AG04449 (cell line): ENCODE measurements at regions not wholly inside any gene's neighbourhood (a gene's known extent, or its start where the extent isn't known, plus 50 kb on each side); places are given as distances from the start of the nearest gene placed in this dataset.

Experiments
- CTCF ChIA-PET: fragments of 350-600 bp; formaldehyde crosslinking; extraction: SDS; loops from one replicate; lab custom pipeline; 2021; ENCODE audit warnings: antibody characterized with exemption; lab: Yijun Ruan, JAX
- POLR2A ChIA-PET: fragments of 400-600, 350-600 bp; formaldehyde crosslinking; extraction: SDS; loops from one replicate; lab custom pipeline; 2020; ENCODE audit warnings: antibody characterized with exemption, inconsistent platforms; lab: Yijun Ruan, JAX
- DNase-seq: peaks from one replicate; pipeline ENCODE4 v3.0.0-alpha.2; 2010; ENCODE audit warnings: low read depth, low spot score
- H3K4me3 ChIP-seq: 2 replicates; pipeline ENCODE4 v1.5.1; 2011; ENCODE audit warnings: low read depth, mild to moderate bottlenecking, control low read depth, low read length
- CTCF ChIP-seq: IDR thresholded peaks from one replicate; pipeline ENCODE4 v1.5.1; 2011; ENCODE audit warnings: mild to moderate bottlenecking, moderate library complexity, low read length, control low read depth, inconsistent platforms; ENCODE audit not compliant: insufficient read depth; ENCODE audit errors: missing control alignments

GRCh38 chr3:135382188-135382587 is 583.3 kb upstream of the PPP2R3A start:
- POLR2A ChIA-PET = no interaction called here
- CTCF ChIA-PET = no interaction called here
- no peak overlapping the region for H3K4me3 ChIP-seq
- no peak for TF ChIP-seq CTCF
- no peak for DNase-seq

DNA sequence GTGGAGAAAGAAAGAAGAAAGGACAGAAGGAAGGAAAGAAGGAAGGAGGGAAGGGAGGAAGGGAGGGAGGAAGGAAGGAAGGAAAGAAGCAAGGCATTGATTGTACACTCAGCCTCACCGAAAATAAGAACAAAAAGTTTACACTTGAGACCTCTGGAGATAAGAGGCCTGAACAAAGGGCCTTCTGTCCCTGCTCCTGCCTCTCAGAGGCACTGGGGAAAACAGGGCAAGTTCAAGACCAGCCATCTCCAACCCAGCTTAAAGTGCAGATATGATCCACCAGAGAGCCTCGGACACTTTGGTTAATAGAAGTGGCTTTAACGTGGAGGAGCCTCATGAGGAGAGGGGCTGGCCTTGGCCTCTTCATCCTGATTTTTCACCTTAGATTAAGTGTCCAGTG is 582.9 kb upstream of the PPP2R3A start:
- DNase-seq = no peak
- CTCF ChIA-PET = no interaction called here
- TF ChIP-seq CTCF = no peak
- POLR2A ChIA-PET = no interaction called here
- no peak overlapping the region for H3K4me3 ChIP-seq

GRCh38 chr3:135383301-135383700 is 582.2 kb upstream of the PPP2R3A start:
- H3K4me3 ChIP-seq = no peak overlapping the region
- ChIA-PET POLR2A (no interaction called here), CTCF (no interaction called here)
- DNase-seq = no peak
- TF ChIP-seq CTCF = no peak

DNA sequence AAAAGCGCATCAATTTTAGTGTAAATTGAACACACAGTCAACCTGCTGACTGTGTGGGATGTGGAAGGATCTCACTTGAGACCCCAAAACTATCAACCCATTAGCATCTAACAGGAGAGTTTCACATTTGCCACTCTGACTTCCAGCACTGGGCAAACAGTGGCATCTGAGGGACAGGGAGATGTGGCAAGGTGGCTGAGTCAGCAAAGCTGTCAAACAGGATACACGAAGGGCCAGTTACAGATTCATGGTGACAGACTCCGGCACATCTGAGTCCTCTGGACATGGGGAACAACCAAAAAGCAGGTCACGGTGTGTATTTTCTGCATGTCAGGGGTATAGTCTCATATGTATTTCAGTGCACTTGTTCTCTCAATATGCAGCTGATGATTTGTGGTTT is 573.4 kb upstream of the PPP2R3A start:
- no peak for DNase-seq
- CTCF ChIA-PET = no interaction called here
- H3K4me3 ChIP-seq = no peak overlapping the region
- POLR2A ChIA-PET = no interaction called here
- no peak for TF ChIP-seq CTCF

GRCh38 chr3:135393159-135393558 is 572.4 kb upstream of the PPP2R3A start:
- ChIA-PET CTCF (no interaction called here), POLR2A (no interaction called here)
- TF ChIP-seq CTCF = no peak
- DNase-seq = no peak
- no peak overlapping the region for H3K4me3 ChIP-seq

DNA sequence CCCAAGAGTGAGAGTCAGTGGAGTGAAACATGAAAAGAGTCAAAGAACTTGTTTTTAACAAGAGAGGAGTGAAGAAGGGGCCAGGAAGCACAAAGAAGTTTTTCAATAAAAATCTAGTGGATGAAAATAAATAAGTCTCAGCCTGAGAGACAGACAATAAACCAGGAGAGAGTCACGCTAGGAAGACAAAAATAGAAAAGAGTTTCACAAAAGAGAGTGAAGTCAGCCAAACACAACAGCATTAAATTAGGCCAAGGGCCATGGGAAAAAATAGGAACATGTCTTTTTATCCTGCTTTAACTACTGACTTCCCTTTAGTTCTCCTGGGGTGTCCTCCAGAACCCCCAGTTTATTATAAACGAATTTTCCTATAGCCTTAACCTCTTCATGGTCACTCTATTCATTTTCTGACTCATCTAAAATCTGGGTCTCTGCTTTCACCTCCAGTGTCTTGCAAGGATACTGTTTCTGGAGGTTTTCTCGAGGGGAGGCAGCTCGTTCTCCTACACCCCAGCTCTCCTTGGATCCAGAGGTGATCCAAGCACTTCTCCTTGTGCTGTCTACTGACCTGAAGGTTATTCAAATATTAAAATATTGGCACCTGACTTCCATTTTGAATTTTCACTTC is 571.5 kb upstream of the PPP2R3A start:
- no peak overlapping the region for H3K4me3 ChIP-seq
- no peak for DNase-seq
- TF ChIP-seq CTCF = no peak
- ChIA-PET POLR2A (no interaction called here), CTCF (no interaction called here)
